ENCODE measurements at regions not wholly inside any gene's neighbourhood (a gene's known extent, or its start where the extent isn't known, plus 50 kb on each side); places are given as distances from the start of the nearest gene placed in this dataset.
A peak's percentile ranks its signal among the peaks of the same experiment; 100 is the strongest.

- no peak for DNase-seq
Measured at GRCh38 chr1:37393173-37394120, 80.9 kb upstream of the ZC3H12A start.

- DNase-seq: no peak
Measured at GRCh38 chr1:37394574-37395464, 79.6 kb upstream of the ZC3H12A start.

GRCh38 chr1:37398096-37398495 is 76.3 kb upstream of the ZC3H12A start:
- no peak for DNase-seq

- no peak for DNase-seq
Measured at GRCh38 chr1:37399205-37399604, 75.2 kb upstream of the ZC3H12A start.

- no peak for DNase-seq
Measured at GRCh38 chr1:37399830-37400464, 74.4 kb upstream of the ZC3H12A start.

GRCh38 chr1:37400466-37401225 is 73.7 kb upstream of the ZC3H12A start:
- no peak for DNase-seq

GRCh38 chr1:37403166-37403565 is 71.2 kb upstream of the ZC3H12A start:
- DNase-seq: no peak

GRCh38 chr1:37404711-37405110 is 69.7 kb upstream of the ZC3H12A start:
- no peak for DNase-seq

GRCh38 chr1:37410105-37410504 is 64.3 kb upstream of the ZC3H12A start:
- peak; percentile 22 to 27 for DNase-seq

GRCh38 chr1:37410815-37411214 is 63.6 kb upstream of the ZC3H12A start:
- peak in 1 of 2 experiments; percentile 28 for DNase-seq

GRCh38 chr1:37415611-37416244 is 58.7 kb upstream of the ZC3H12A start:
- no peak for DNase-seq

GRCh38 chr1:37420456-37420855 is 53.9 kb upstream of the ZC3H12A start:
- DNase-seq: no peak

- no peak for DNase-seq
Measured at GRCh38 chr1:37423810-37424209, 50.6 kb upstream of the ZC3H12A start.

- no peak for DNase-seq
Measured at GRCh38 chr1:37424523-37424922, 49.9 kb upstream of the ZC3H12A start.
